Tibial nerve (tissue), 4 donors: ENCODE measurements at regions not wholly inside any gene's neighbourhood (a gene's known extent, or its start where the extent isn't known, plus 50 kb on each side); places are given as distances from the start of the nearest gene placed in this dataset.

ENCODE experiments used
- DNase-seq, 2 donors: peaks; one replicate each; pipeline ENCODE4 v3.0.0-alpha.2; 2019; ENCODE audit warnings: low spot score in 2 of 2
- H3K27ac ChIP-seq, 4 donors: fragments of 200-600 bp; sonication (generic) in 3 of 4; one replicate each; pipeline ENCODE4 v1.5.1; 2017 to 2019; ENCODE audit warnings: mild to moderate bottlenecking in 1 of 4
- H3K27me3 ChIP-seq, 2 donors: fragments of 200-600 bp; sonication (generic) in 1 of 2; one replicate each; pipeline versions ENCODE4 v1.5.1 to v1.6.0; 2017 to 2019
- H3K36me3 ChIP-seq, 3 donors: fragments of 200-600 bp; sonication (generic); one replicate each; pipeline ENCODE4 v1.5.1; 2018 to 2019
- H3K4me1 ChIP-seq, 4 donors: fragments of 200-600 bp; sonication (generic) in 3 of 4; one replicate each; pipeline ENCODE4 v1.5.1; 2017 to 2019
- H3K4me3 ChIP-seq, 4 donors: fragments of 200-600 bp; sonication (generic) in 3 of 4; one replicate each; pipeline ENCODE4 v1.5.1; 2017 to 2019; ENCODE audit warnings: mild to moderate bottlenecking in 1 of 4, moderate library complexity in 1 of 4
- H3K9me3 ChIP-seq, 4 donors: fragments of 200-600 bp; sonication (generic) in 3 of 4; one replicate each; pipeline ENCODE4 v1.5.1; 2017 to 2019
- CTCF ChIP-seq, 5 experiments: fragments of 200-600 bp in 3 of 5; fragments of 450-650 bp in 2 of 5; sonication (generic) in 3 of 5; IDR thresholded peaks; one replicate each; pipeline ENCODE4 v1.5.1; 2016 to 2019; ENCODE audit warnings: antibody characterized with exemption in 5 of 5, mild to moderate bottlenecking in 3 of 5, moderate library complexity in 2 of 5
- EP300 ChIP-seq, 2 donors: sonication (generic); formaldehyde crosslinking; IDR thresholded peaks; one replicate each; pipeline ENCODE4 v1.6.1; 2017; ENCODE audit warnings: antibody characterized with exemption in 2 of 2, mild to moderate bottlenecking in 1 of 2
- POLR2A ChIP-seq, 2 donors: fragments of 450-650 bp; IDR thresholded peaks; one replicate each; pipeline ENCODE4 v1.6.1; 2017; ENCODE audit warnings: antibody characterized with exemption in 2 of 2, mild to moderate bottlenecking in 2 of 2, moderate library complexity in 2 of 2
- WGBS, 2 donors: methylation state at CpG; one replicate each; pipeline ENCODE4 v1.1.5; 2018; 5-methylcytosine and 5-hydroxymethylcytosine counted together

- H3K4me1 ChIP-seq: peaks cover 0 to 24% (median 0%) of the 10 kb centered on the region in 4 donors
- no peak for DNase-seq
- no peak overlapping the region for H3K4me3 ChIP-seq
- no peak overlapping the region for H3K27ac ChIP-seq
- TF ChIP-seq POLR2A (IDR thresholded peaks at IDR 0.05): no peak
- H3K27me3 ChIP-seq: no peaks in the 10 kb centered on the region
- WGBS, 2 donors: 67 to 70% methylated on average over 17 of the region's 17 CpGs
- H3K9me3 ChIP-seq: no peaks in the 10 kb centered on the region
- no peaks in the 10 kb centered on the region for H3K36me3 ChIP-seq
Observed at GRCh38 chr18:78528411-78529258, 451.0 kb upstream of the SALL3 start.

- H3K27ac ChIP-seq: no peak overlapping the region
- H3K27me3 ChIP-seq: no peaks in the 10 kb centered on the region
- TF ChIP-seq POLR2A (IDR thresholded peaks at IDR 0.05): no peak
- TF ChIP-seq CTCF (IDR thresholded peaks at IDR 0.05): no peak
- TF ChIP-seq EP300 (IDR thresholded peaks at IDR 0.05): no peak
- 91 to 94% methylated on average over 11 of the region's 11 CpGs for WGBS, 2 donors
- H3K4me3 ChIP-seq: no peak overlapping the region
- H3K9me3 ChIP-seq: no peaks in the 10 kb centered on the region
- no peak for DNase-seq
- no peaks in the 10 kb centered on the region for H3K36me3 ChIP-seq
- peaks cover 0 to 8% (median 0%) of the 10 kb centered on the region in 4 donors for H3K4me1 ChIP-seq
Observed at GRCh38 chr18:78531637-78532036, 448.0 kb upstream of the SALL3 start.

- H3K4me1 ChIP-seq: peaks cover 0 to 41% (median 19%) of the 10 kb centered on the region in 4 donors
- WGBS, 2 donors: 79 to 82% methylated on average over 20 of the region's 20 CpGs
- H3K9me3 ChIP-seq: no peaks in the 10 kb centered on the region
- no peaks in the 10 kb centered on the region for H3K36me3 ChIP-seq
- no peak overlapping the region for H3K4me3 ChIP-seq
- TF ChIP-seq CTCF (IDR thresholded peaks at IDR 0.05) (no peak), EP300 (IDR thresholded peaks at IDR 0.05) (no peak), POLR2A (IDR thresholded peaks at IDR 0.05) (no peak)
- H3K27me3 ChIP-seq: no peaks in the 10 kb centered on the region
- no peak overlapping the region for H3K27ac ChIP-seq
- no peak for DNase-seq
Observed at GRCh38 chr18:78538669-78539440, 440.8 kb upstream of the SALL3 start.

- WGBS, 2 donors: 72 to 77% methylated on average over 17 to 18 of the region's 18 CpGs
- no peaks in the 10 kb centered on the region for H3K27me3 ChIP-seq
- TF ChIP-seq EP300 (IDR thresholded peaks at IDR 0.05): no peak
- no peak for TF ChIP-seq POLR2A (IDR thresholded peaks at IDR 0.05)
- TF ChIP-seq CTCF (IDR thresholded peaks at IDR 0.05): no peak
- no peak overlapping the region for H3K4me3 ChIP-seq
- peaks cover 0 to 41% (median 19%) of the 10 kb centered on the region in 4 donors for H3K4me1 ChIP-seq
- DNase-seq: no peak
- H3K36me3 ChIP-seq: no peaks in the 10 kb centered on the region
- H3K9me3 ChIP-seq: no peaks in the 10 kb centered on the region
- peak overlapping the region in 2 of 4 donors; percentile 63 to 70 for H3K27ac ChIP-seq
Observed at GRCh38 chr18:78540636-78541529, 438.7 kb upstream of the SALL3 start.

- H3K4me3 ChIP-seq: no peak overlapping the region
- H3K27me3 ChIP-seq: no peaks in the 10 kb centered on the region
- TF ChIP-seq CTCF (IDR thresholded peaks at IDR 0.05): no peak
- TF ChIP-seq EP300 (IDR thresholded peaks at IDR 0.05): peak; percentile 28 to 92
- no peak for TF ChIP-seq POLR2A (IDR thresholded peaks at IDR 0.05)
- H3K27ac ChIP-seq: peak overlapping the region in 2 of 4 donors; percentile 63 to 70
- no peaks in the 10 kb centered on the region for H3K36me3 ChIP-seq
- H3K9me3 ChIP-seq: no peaks in the 10 kb centered on the region
- WGBS, 2 donors: 7% methylated on average over 4 of the region's 4 CpGs
- peak; percentile 59 to 68 for DNase-seq
- peaks cover 0 to 41% (median 19%) of the 10 kb centered on the region in 4 donors for H3K4me1 ChIP-seq
Observed at GRCh38 chr18:78542204-78542603, 437.4 kb upstream of the SALL3 start.
